ENCODE measurements at regions not wholly inside any gene's neighbourhood (a gene's known extent, or its start where the extent isn't known, plus 50 kb on each side); places are given as distances from the start of the nearest gene placed in this dataset.

DNA sequence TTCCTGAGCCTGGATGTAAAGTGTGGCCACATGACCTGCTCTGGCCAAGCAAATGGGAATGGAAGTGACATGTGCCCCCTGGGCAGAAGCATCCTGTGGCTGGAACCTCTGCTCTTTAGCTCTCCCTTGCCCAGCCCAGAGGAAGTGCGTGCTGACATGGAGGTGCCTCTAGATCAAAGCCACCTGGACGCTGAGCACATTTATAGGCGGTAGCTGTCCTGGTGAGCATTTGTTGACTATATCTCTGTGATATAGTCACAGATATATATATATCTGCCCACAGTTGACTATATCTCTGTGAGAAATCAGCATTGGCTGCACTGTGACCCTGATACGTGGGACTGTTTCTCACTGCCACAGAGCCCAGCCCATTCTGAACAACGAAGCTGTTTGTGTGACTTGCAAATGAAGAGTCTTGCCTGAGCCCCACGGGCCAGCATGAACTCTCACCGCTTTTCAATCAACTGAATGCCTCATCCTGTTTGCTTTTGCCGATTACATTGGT, 118.8 kb downstream of the C16orf95 start:
- ATAC-seq: no peak
- Histone ChIP-seq H3K9me3 (replicated peaks; ENCODE audit: control insufficient read depth, insufficient read depth, low read length) (no peaks in the 10 kb centered on the region), H3K27ac (ENCODE audit: control insufficient read depth, insufficient read depth) (no peak overlapping the region), H3K4me1 (ENCODE audit: control insufficient read depth, insufficient read depth, low read length) (no peaks in the 10 kb centered on the region), H4K20me1 (ENCODE audit: control insufficient read depth, insufficient read depth) (no peaks in the 10 kb centered on the region), H3K79me2 (ENCODE audit: control insufficient read depth, insufficient read depth, low read length) (no peaks in the 10 kb centered on the region), H3K4me2 (ENCODE audit: control insufficient read depth, insufficient read depth) (no peak overlapping the region), H3K4me3 (no peak overlapping the region), H2AFZ (ENCODE audit: control insufficient read depth, low read depth, low read length) (no peak overlapping the region), H3K27me3 (replicated peaks in 1 of 2; ENCODE audit: control insufficient read depth in 2 of 2, insufficient read depth in 2 of 2, low read length in 1 of 2) (0 out of 4 replicates have a peak, but pooled peaks cover 0 to 3% of the 10 kb centered on the region in 2 experiments), H3K36me3 (ENCODE audit: control insufficient read depth in 2 of 2, insufficient read depth in 2 of 2, low read length in 1 of 2) (no peaks in the 10 kb centered on the region), H3K9ac (ENCODE audit: control insufficient read depth, insufficient read depth, low read length) (no peak overlapping the region)
- DNase-seq (ENCODE audit: low read depth, low spot score): no peak
- CTCF ChIA-PET: no interaction called here
- POLR2A ChIA-PET: no interaction called here
- no peak for TF ChIP-seq EGR1 (IDR thresholded peaks at IDR 0.05; ENCODE audit: borderline replicate concordance in 1 of 2, low read depth in 2 of 2, low read length in 2 of 2)
- TF ChIP-seq ZNF687 (IDR thresholded peaks at IDR 0.05): no peak
- TF ChIP-seq SIN3A (IDR thresholded peaks at IDR 0.05; ENCODE audit: low read depth, low read length): no peak
- no peak for TF ChIP-seq SRF (IDR thresholded peaks at IDR 0.05; ENCODE audit: low read depth in 2 of 2, low read length in 2 of 2)
- no peak for TF ChIP-seq CREM (IDR thresholded peaks at IDR 0.05; ENCODE audit: low read depth)
- TF ChIP-seq POLR2AphosphoS5 (IDR thresholded peaks at IDR 0.05; ENCODE audit: low read length): no peak
- TF ChIP-seq PBX3 (IDR thresholded peaks at IDR 0.05; ENCODE audit: insufficient replicate concordance, low read depth, low read length): no peak
- no peak for TF ChIP-seq TBL1XR1 (IDR thresholded peaks at IDR 0.05; ENCODE audit: low read depth, low read length)
- TF ChIP-seq, protein P1, sequence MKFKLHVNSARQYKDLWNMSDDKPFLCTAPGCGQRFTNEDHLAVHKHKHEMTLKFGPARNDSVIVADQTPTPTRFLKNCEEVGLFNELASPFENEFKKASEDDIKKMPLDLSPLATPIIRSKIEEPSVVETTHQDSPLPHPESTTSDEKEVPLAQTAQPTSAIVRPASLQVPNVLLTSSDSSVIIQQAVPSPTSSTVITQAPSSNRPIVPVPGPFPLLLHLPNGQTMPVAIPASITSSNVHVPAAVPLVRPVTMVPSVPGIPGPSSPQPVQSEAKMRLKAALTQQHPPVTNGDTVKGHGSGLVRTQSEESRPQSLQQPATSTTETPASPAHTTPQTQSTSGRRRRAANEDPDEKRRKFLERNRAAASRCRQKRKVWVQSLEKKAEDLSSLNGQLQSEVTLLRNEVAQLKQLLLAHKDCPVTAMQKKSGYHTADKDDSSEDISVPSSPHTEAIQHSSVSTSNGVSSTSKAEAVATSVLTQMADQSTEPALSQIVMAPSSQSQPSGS (IDR thresholded peaks at IDR 0.05; ENCODE audit: low read length): no peak
- TF ChIP-seq ETV6 (conservative IDR thresholded peaks at IDR 0.05 in 1 of 2, IDR thresholded peaks at IDR 0.05 in 1 of 2; ENCODE audit: borderline replicate concordance in 1 of 2, low read depth in 1 of 2): no peak
- TF ChIP-seq, protein P2, sequence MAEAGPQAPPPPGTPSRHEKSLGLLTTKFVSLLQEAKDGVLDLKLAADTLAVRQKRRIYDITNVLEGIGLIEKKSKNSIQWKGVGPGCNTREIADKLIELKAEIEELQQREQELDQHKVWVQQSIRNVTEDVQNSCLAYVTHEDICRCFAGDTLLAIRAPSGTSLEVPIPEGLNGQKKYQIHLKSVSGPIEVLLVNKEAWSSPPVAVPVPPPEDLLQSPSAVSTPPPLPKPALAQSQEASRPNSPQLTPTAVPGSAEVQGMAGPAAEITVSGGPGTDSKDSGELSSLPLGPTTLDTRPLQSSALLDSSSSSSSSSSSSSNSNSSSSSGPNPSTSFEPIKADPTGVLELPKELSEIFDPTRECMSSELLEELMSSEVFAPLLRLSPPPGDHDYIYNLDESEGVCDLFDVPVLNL (IDR thresholded peaks at IDR 0.05; ENCODE audit: low read depth, low read length): no peak
- no peak for TF ChIP-seq NFIC (IDR thresholded peaks at IDR 0.05; ENCODE audit: low read depth, low read length)
- no peak for TF ChIP-seq TCF3 (IDR thresholded peaks at IDR 0.05; ENCODE audit: borderline replicate concordance, insufficient read depth, low read depth, low read length)
- TF ChIP-seq CBFB (IDR thresholded peaks at IDR 0.05; ENCODE audit: low read depth): no peak
- intact Hi-C loops (cut with micrococcal nuclease; ENCODE audit: unreplicated experiment): no loop called here
- WGBS (ENCODE audit: insufficient coverage, insufficient replicate concordance, low lambda C conversion rate, missing lambda C conversion rate): 29% methylated on average over 8 of the region's 8 CpGs
- RAD21 ChIA-PET (ENCODE audit: unreplicated experiment): no interaction called here
- in situ Hi-C loops (cut with MboI): no loop called here
- no peak for FAIRE-seq
- SMC1A ChIA-PET (ENCODE audit: uncharacterized antibody, unreplicated experiment): interaction anchor here (1.3 kb wide), 1 partner anchor 9 kb away, joined by 3 read pairs; no protein-coding TSS in a partner anchor
- no TSS peak for BruUV-seq (replicated peaks)
